OCI-LY3 (cell line): ENCODE measurements at regions not wholly inside any gene's neighbourhood (a gene's known extent, or its start where the extent isn't known, plus 50 kb on each side); places are given as distances from the start of the nearest gene placed in this dataset.

Experiments
- H2AFZ ChIP-seq: fragments of 200-600, 300-600 bp; shearing (Covaris generic); 2 replicates; pipeline ENCODE4 v1.6.0; 2014; ENCODE audit warnings: antibody characterized with exemption, low read depth, low read length
- H3K27ac ChIP-seq: fragments of 200-600, 300-600 bp; sonication (generic); 2 replicates; pipeline ENCODE4 v1.5.1; 2014; ENCODE audit warnings: mild to moderate bottlenecking, low read length, moderate library complexity, mixed read lengths
- H3K27me3 ChIP-seq: fragments of 200-600, 300-600 bp; sonication (generic); 2 replicates; pipeline ENCODE4 v1.6.1; 2014; ENCODE audit warnings: low read depth, low read length, mixed read lengths
- H3K36me3 ChIP-seq: fragments of 200-600, 300-600 bp; sonication (generic); replicated peaks from 2 replicates; pipeline ENCODE3; 2014; ENCODE audit warnings: low read depth, low read length, mixed read lengths
- H3K4me1 ChIP-seq: fragments of 300-600, 200-600 bp; sonication (generic); 2 replicates; pipeline ENCODE4 v1.6.1; 2014; ENCODE audit warnings: low read length, mixed read lengths
- H3K4me2 ChIP-seq: fragments of 200-600, 300-600 bp; sonication (generic); 2 replicates; pipeline ENCODE4 v1.6.1; 2014; ENCODE audit warnings: low read length, mixed read lengths
- H3K4me3 ChIP-seq: fragments of 300-600, 200-600 bp; sonication (generic); 2 replicates; pipeline ENCODE4 v1.5.1; 2014; ENCODE audit warnings: antibody characterized with exemption, mild to moderate bottlenecking, low read length, moderate library complexity
- H3K79me2 ChIP-seq: fragments of 300-600, 200-600 bp; shearing (Covaris generic); 2 replicates; pipeline ENCODE4 v1.6.1; 2014; ENCODE audit warnings: mild to moderate bottlenecking, low read length, mixed read lengths
- H3K9ac ChIP-seq: fragments of 300-600, 200-600 bp; shearing (Covaris generic); 2 replicates; pipeline ENCODE4 v1.6.0; 2014; ENCODE audit warnings: mild to moderate bottlenecking, low read length, moderate library complexity
- H3K9me3 ChIP-seq: fragments of 200-600, 300-600 bp; shearing (Covaris generic); 2 replicates; pipeline ENCODE4 v1.6.1; 2014; ENCODE audit warnings: low read length, mixed read lengths; ENCODE audit not compliant: insufficient read depth
- H4K20me1 ChIP-seq: fragments of 200-600, 300-600 bp; sonication (generic); 2 replicates; pipeline ENCODE4 v1.6.1; 2016; ENCODE audit warnings: low read length, mixed read lengths; ENCODE audit not compliant: insufficient read depth
- CTCF ChIP-seq: fragments of 200-600, 300-600 bp; sonication (generic); IDR thresholded peaks from 2 replicates; pipeline ENCODE4 v1.5.1; 2014; ENCODE audit warnings: antibody characterized with exemption, low read length, low read depth
- EZH2phosphoT487 ChIP-seq: fragments of 200-600 bp; shearing (Covaris generic); IDR thresholded peaks from 2 replicates; pipeline ENCODE4 v1.6.1; 2018; ENCODE audit warnings: antibody characterized with exemption, mixed run types, low read depth

- H3K79me2 ChIP-seq: no peaks in the 10 kb centered on the region
- H3K4me1 ChIP-seq: no peaks in the 10 kb centered on the region
- H3K9ac ChIP-seq: no peak overlapping the region
- 0 out of 2 replicates have a peak, but pooled peaks cover 4% of the 10 kb centered on the region for H3K27me3 ChIP-seq
- TF ChIP-seq CTCF (no peak), EZH2phosphoT487 (no peak)
- no peaks in the 10 kb centered on the region for H3K9me3 ChIP-seq
- no peaks in the 10 kb centered on the region for H4K20me1 ChIP-seq
- H3K36me3 ChIP-seq: no peaks in the 10 kb centered on the region
- H3K4me3 ChIP-seq: no peak overlapping the region
- H3K27ac ChIP-seq: no peak overlapping the region
- H3K4me2 ChIP-seq: no peak overlapping the region
- H2AFZ ChIP-seq: no peak overlapping the region
These were observed 160.5 kb downstream of the C11orf87 start for GRCh38 chr11:109582470-109582869.

- Histone ChIP-seq H3K27ac (no peak overlapping the region), H3K4me2 (no peak overlapping the region), H3K4me3 (no peak overlapping the region), H3K27me3 (0 out of 2 replicates have a peak, but pooled peaks cover 4% of the 10 kb centered on the region), H4K20me1 (no peaks in the 10 kb centered on the region), H2AFZ (no peak overlapping the region), H3K36me3 (no peaks in the 10 kb centered on the region), H3K9me3 (no peaks in the 10 kb centered on the region), H3K79me2 (no peaks in the 10 kb centered on the region), H3K4me1 (no peaks in the 10 kb centered on the region), H3K9ac (no peak overlapping the region)
- no peak for TF ChIP-seq EZH2phosphoT487
- TF ChIP-seq CTCF: no peak
These were observed 162.3 kb downstream of the C11orf87 start for GRCh38 chr11:109584001-109584972.

- Histone ChIP-seq H3K4me1 (no peaks in the 10 kb centered on the region), H3K9ac (no peak overlapping the region), H3K27ac (no peak overlapping the region), H3K79me2 (no peaks in the 10 kb centered on the region), H3K4me2 (no peak overlapping the region), H4K20me1 (no peaks in the 10 kb centered on the region), H3K4me3 (no peak overlapping the region), H3K9me3 (no peaks in the 10 kb centered on the region), H2AFZ (no peak overlapping the region), H3K36me3 (no peaks in the 10 kb centered on the region), H3K27me3 (0 out of 2 replicates have a peak, but pooled peaks cover 4% of the 10 kb centered on the region)
- TF ChIP-seq CTCF: no peak
- no peak for TF ChIP-seq EZH2phosphoT487
These were observed 164.8 kb downstream of the C11orf87 start for GRCh38 chr11:109586789-109587188.

GRCh38 chr11:109590782-109591181 is 168.8 kb downstream of the C11orf87 start:
- Histone ChIP-seq H3K36me3 (no peaks in the 10 kb centered on the region), H3K4me2 (no peak overlapping the region), H3K9ac (no peak overlapping the region), H3K4me3 (no peak overlapping the region), H3K9me3 (no peaks in the 10 kb centered on the region), H3K4me1 (no peaks in the 10 kb centered on the region), H3K79me2 (no peaks in the 10 kb centered on the region), H3K27me3 (no peaks in the 10 kb centered on the region), H4K20me1 (no peaks in the 10 kb centered on the region), H3K27ac (no peak overlapping the region), H2AFZ (no peak overlapping the region)
- no peak for TF ChIP-seq CTCF
- no peak for TF ChIP-seq EZH2phosphoT487
